ENCODE measurements at regions not wholly inside any gene's neighbourhood (a gene's known extent, or its start where the extent isn't known, plus 50 kb on each side); places are given as distances from the start of the nearest gene placed in this dataset.
A peak's percentile ranks its signal among the peaks of the same experiment; 100 is the strongest.
"Not testable (repeated sequence)": the region's sequence is repeated elsewhere in the genome, so short reads cannot be mapped to it uniquely, and the experiment has no call there.

DNA sequence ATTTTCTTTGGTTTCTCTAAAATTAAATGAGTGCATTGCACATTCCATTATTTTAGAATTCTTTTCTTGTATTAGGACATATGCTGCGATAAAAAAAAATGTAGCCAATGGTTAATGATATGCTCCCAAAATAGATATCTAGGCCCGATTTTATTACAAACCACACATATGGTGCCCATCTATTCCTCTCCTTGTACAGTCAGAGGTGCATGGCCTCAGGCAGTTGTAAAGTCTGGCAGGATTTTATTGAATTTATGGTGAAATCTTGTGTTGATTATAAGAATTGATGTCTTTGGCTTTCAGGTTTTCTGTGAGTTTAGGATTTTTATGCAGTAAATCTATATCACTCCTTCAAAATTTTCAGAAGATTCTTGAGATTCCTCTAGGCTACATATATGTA, 192.2 kb downstream of the RFPL4B start:
- Histone ChIP-seq H3K36me3 (ENCODE audit: control insufficient read depth, insufficient read depth, low read length) (no peaks in the 10 kb centered on the region), H3K4me3 (ENCODE audit: low read depth, low read length) (no peak overlapping the region), H3K27me3 (ENCODE audit: control insufficient read depth, insufficient read depth, low read length) (no peaks in the 10 kb centered on the region)
- peak; percentile 31 for DNase-seq (ENCODE audit: low read depth)
- ChIA-PET CTCF (interaction anchor here (0.6 kb wide), 1 partner anchor 71 kb away, joined by 4 read pairs; no protein-coding TSS in a partner anchor), POLR2A (no interaction called here)
- TF ChIP-seq, protein P1, sequence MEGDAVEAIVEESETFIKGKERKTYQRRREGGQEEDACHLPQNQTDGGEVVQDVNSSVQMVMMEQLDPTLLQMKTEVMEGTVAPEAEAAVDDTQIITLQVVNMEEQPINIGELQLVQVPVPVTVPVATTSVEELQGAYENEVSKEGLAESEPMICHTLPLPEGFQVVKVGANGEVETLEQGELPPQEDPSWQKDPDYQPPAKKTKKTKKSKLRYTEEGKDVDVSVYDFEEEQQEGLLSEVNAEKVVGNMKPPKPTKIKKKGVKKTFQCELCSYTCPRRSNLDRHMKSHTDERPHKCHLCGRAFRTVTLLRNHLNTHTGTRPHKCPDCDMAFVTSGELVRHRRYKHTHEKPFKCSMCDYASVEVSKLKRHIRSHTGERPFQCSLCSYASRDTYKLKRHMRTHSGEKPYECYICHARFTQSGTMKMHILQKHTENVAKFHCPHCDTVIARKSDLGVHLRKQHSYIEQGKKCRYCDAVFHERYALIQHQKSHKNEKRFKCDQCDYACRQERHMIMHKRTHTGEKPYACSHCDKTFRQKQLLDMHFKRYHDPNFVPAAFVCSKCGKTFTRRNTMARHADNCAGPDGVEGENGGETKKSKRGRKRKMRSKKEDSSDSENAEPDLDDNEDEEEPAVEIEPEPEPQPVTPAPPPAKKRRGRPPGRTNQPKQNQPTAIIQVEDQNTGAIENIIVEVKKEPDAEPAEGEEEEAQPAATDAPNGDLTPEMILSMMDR (IDR thresholded peaks at IDR 0.05; ENCODE audit: insufficient read depth, low read depth, low read length), result no peak

DNA sequence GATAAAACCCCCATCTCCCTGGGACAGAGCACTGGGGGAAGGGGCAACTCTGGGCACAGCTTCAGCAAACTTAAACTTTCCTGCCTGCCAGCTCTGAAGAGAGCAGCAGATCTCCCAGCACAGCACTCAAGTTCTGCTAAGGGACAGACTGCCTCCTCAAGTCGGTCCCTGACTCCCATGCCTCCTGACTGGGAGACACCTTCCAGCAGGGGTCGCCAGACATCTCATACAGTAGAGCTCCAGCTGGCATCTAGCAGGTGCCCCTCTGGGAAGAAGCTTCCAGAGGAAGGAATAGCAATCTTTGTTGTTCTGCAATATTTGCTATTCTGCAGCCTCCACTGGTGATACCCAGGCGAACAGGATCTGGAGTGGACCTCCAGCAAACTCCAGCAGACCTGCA, 194.7 kb downstream of the RFPL4B start:
- POLR2A ChIA-PET; H3K4me3 ChIP-seq (ENCODE audit: low read depth, low read length); H3K36me3 ChIP-seq (ENCODE audit: control insufficient read depth, insufficient read depth, low read length); DNase-seq (ENCODE audit: low read depth); CTCF ChIA-PET; H3K27me3 ChIP-seq (ENCODE audit: control insufficient read depth, insufficient read depth, low read length): not testable (repeated sequence)

GRCh38 chr6:112547321-112548085, 200.4 kb downstream of the RFPL4B start:
- DNase-seq (ENCODE audit: low read depth); H3K27me3 ChIP-seq (ENCODE audit: control insufficient read depth, insufficient read depth, low read length); H3K4me3 ChIP-seq (ENCODE audit: low read depth, low read length); POLR2A ChIA-PET; H3K36me3 ChIP-seq (ENCODE audit: control insufficient read depth, insufficient read depth, low read length); CTCF ChIA-PET: not testable (repeated sequence)

DNA sequence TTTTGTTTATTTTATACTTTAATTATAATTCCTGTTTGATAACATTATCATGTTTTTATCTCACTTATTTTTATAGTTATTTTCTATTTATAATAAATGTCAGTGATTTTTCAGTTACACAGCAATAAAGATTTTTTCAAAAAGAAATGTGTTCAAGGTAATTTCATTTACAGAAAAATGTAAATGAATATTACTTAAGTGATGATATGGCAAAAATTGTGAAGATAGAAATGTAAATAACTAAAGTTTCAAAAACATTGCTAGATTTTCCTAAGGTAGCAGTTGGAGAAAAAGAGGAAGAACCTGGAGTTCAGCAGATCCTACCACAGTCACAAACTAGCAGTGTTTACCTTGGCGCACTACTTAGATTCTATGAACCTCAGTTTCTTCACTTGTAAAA, 202.6 kb downstream of the RFPL4B start:
- ChIA-PET CTCF (interaction anchor here (0.6 to 0.8 kb wide), 2 partner anchors 25 to 379 kb away, joined by 3 read pairs; no protein-coding TSS in a partner anchor), POLR2A (no interaction called here)
- Histone ChIP-seq H3K4me3 (ENCODE audit: low read depth, low read length) (no peak overlapping the region), H3K27me3 (ENCODE audit: control insufficient read depth, insufficient read depth, low read length) (no peaks in the 10 kb centered on the region), H3K36me3 (ENCODE audit: control insufficient read depth, insufficient read depth, low read length) (no peaks in the 10 kb centered on the region)
- no peak for DNase-seq (ENCODE audit: low read depth)
- TF ChIP-seq, protein P1 (IDR thresholded peaks at IDR 0.05; ENCODE audit: insufficient read depth, low read depth, low read length), result no peak

GRCh38 chr6:112557435-112557834, 210.3 kb downstream of the RFPL4B start:
- POLR2A ChIA-PET, result no interaction called here
- DNase-seq (ENCODE audit: low read depth), result no peak
- CTCF ChIA-PET, result interaction anchor here (0.9 kb wide), 1 partner anchor 9 kb away, joined by 3 read pairs; no protein-coding TSS in a partner anchor
- H3K36me3 ChIP-seq (ENCODE audit: control insufficient read depth, insufficient read depth, low read length), result no peaks in the 10 kb centered on the region
- H3K4me3 ChIP-seq (ENCODE audit: low read depth, low read length), result no peak overlapping the region
- H3K27me3 ChIP-seq (ENCODE audit: control insufficient read depth, insufficient read depth, low read length), result no peaks in the 10 kb centered on the region; the same call in 1 of the 2 replicates
- TF ChIP-seq, protein P1 (IDR thresholded peaks at IDR 0.05; ENCODE audit: insufficient read depth, low read depth, low read length), result no peak

GRCh38 chr6:112557961-112558360, 210.8 kb downstream of the RFPL4B start:
- POLR2A ChIA-PET, result no interaction called here
- CTCF ChIA-PET, result interaction anchor here (0.9 to 1.1 kb wide), 2 partner anchors 10 to 13 kb away, joined by 3 read pairs; no protein-coding TSS in a partner anchor

More at GRCh38 chr6:112557961-112558360, 210.8 kb downstream of the RFPL4B start:
- TF ChIP-seq, protein P1 (IDR thresholded peaks at IDR 0.05; ENCODE audit: insufficient read depth, low read depth, low read length), result no peak
- Histone ChIP-seq H3K36me3 (ENCODE audit: control insufficient read depth, insufficient read depth, low read length) (no peaks in the 10 kb centered on the region), H3K4me3 (ENCODE audit: low read depth, low read length) (no peak overlapping the region), H3K27me3 (ENCODE audit: control insufficient read depth, insufficient read depth, low read length) (no peaks in the 10 kb centered on the region; the same call in 1 of the 2 replicates)
- no peak for DNase-seq (ENCODE audit: low read depth)

Data from BJ (cell line).